K562 (cell line): ENCODE measurements at regions not wholly inside any gene's neighbourhood (a gene's known extent, or its start where the extent isn't known, plus 50 kb on each side); places are given as distances from the start of the nearest gene placed in this dataset.

Experiments used
- ATAC-seq: fragments of 200-7000 bp; cut with Tn5 transposase; 3 replicates; pipeline ENCODE4 v1.9.1; 2020; ENCODE audit warnings: moderate library complexity
- BruUV-seq: library from RNA; stranded (reverse); fragments of 400-500 nt; replicated peaks from 2 replicates; lab custom pipeline; 2021; lab: Mats Ljungman, UMichigan
- CTCF ChIA-PET: fragments of 300-600 bp; formaldehyde crosslinking; extraction: SDS; loops from one replicate; lab custom pipeline; 2021; ENCODE audit warnings: low intra/inter-chr PET ratio; lab: Yijun Ruan, JAX
- POLR2A ChIA-PET: fragments of 300-600, 350-650 bp; sonication (Branson Sonifier 250); formaldehyde crosslinking; extraction: SDS; loops from one replicate; lab custom pipeline; 2021; ENCODE audit warnings: antibody characterized with exemption, inconsistent platforms; lab: Yijun Ruan, JAX
- DNase-seq, 4 experiments: peaks; one replicate each; pipeline versions ENCODE4 v3.0.0 to v3.0.0-alpha.2; 2011 to 2018; ENCODE audit warnings: low spot score in 3 of 4, mixed read lengths in 3 of 4; ENCODE audit errors: extremely low read depth in 1 of 4
- FAIRE-seq: peaks from 2 replicates; lab custom pipeline; 2011; peaks lifted over from hg19 to GRCh38; lab: Jason Lieb, UNC
- H2AFZ ChIP-seq: 2 replicates; pipeline ENCODE4 v1.6.0; 2011; ENCODE audit warnings: low read depth, low read length, control low read depth, inconsistent platforms
- H3K27ac ChIP-seq: fragments of 200-600 bp; 3 replicates; pipeline ENCODE4 v1.8.0; 2011; ENCODE audit warnings: low read depth, mild to moderate bottlenecking, control low read depth, inconsistent platforms, low read length, moderate library complexity, mixed read lengths; ENCODE audit errors: extremely low read depth
- H3K27me3 ChIP-seq, 2 experiments: fragments of 300-600 bp in 1 of 2; 2 replicates in 1 of 2; 3 replicates in 1 of 2; pipeline versions ENCODE4 v1.6.0 to v1.8.0; 2011; ENCODE audit warnings: inconsistent platforms in 2 of 2, low read length in 2 of 2, mild to moderate bottlenecking in 1 of 2, mixed read lengths in 1 of 2, moderate library complexity in 1 of 2; ENCODE audit not compliant: control insufficient read depth in 2 of 2, insufficient read depth in 2 of 2
- H3K36me3 ChIP-seq: fragments of 300-600 bp; 3 replicates; pipeline ENCODE4 v1.8.0; 2011; ENCODE audit warnings: mild to moderate bottlenecking, low read length, inconsistent platforms; ENCODE audit not compliant: control insufficient read depth, insufficient read depth
- H3K4me1 ChIP-seq, 2 experiments: fragments of 200-600 bp in 1 of 2; replicated peaks in 1 of 2; 2 replicates in 1 of 2; 3 replicates in 1 of 2; pipeline versions ENCODE4 v1.5.1 to v1.8.0; 2011; ENCODE audit warnings: inconsistent platforms in 2 of 2, low read length in 2 of 2, mild to moderate bottlenecking in 1 of 2, mixed read lengths in 1 of 2, moderate library complexity in 1 of 2; ENCODE audit not compliant: control insufficient read depth in 2 of 2, insufficient read depth in 2 of 2
- H3K4me2 ChIP-seq: 2 replicates; pipeline ENCODE4 v1.6.1; 2011; ENCODE audit warnings: low read length, control low read depth, inconsistent platforms, mixed read lengths; ENCODE audit not compliant: insufficient read depth
- H3K4me3 ChIP-seq: fragments of 200-600 bp; sonication (generic), shearing (Covaris generic); 2 replicates; pipeline ENCODE4 v1.5.1; 2016; ENCODE audit warnings: control low read depth, inconsistent platforms
- H3K79me2 ChIP-seq: fragments of 200-600 bp; 3 replicates; pipeline ENCODE4 v1.8.0; 2011; ENCODE audit warnings: low read length, inconsistent platforms; ENCODE audit not compliant: control insufficient read depth, insufficient read depth
- H3K9ac ChIP-seq, 2 experiments: 2 replicates each; pipeline versions ENCODE4 v1.6.0 to v1.6.1; 2011; ENCODE audit warnings: low read depth in 2 of 2, low read length in 2 of 2, control low read depth in 1 of 2, inconsistent platforms in 1 of 2, mild to moderate bottlenecking in 1 of 2, mixed read lengths in 1 of 2; ENCODE audit not compliant: insufficient read depth in 1 of 2
- H3K9me1 ChIP-seq: one replicate; pipeline ENCODE4 v1.6.0; 2011; ENCODE audit warnings: inconsistent platforms, mild to moderate bottlenecking, low read length, moderate library complexity; ENCODE audit not compliant: control insufficient read depth, insufficient read depth
- H3K9me3 ChIP-seq: replicated peaks from 2 replicates; pipeline ENCODE4 v1.5.1; 2011; ENCODE audit warnings: low read depth, low read length, inconsistent platforms; ENCODE audit not compliant: control insufficient read depth, insufficient read depth
- H4K20me1 ChIP-seq: replicated peaks from 2 replicates; pipeline ENCODE4 v1.6.1; 2011; ENCODE audit warnings: low read length, inconsistent platforms, mixed read lengths; ENCODE audit not compliant: control insufficient read depth, insufficient read depth
- BDP1 ChIP-seq: IDR thresholded peaks from 3 replicates; pipeline ENCODE4 v1.6.1; 2011; ENCODE audit not compliant: insufficient read length, insufficient read depth
- CTCFL ChIP-seq: IDR thresholded peaks from 2 replicates; pipeline ENCODE4 v1.6.1; 2011; ENCODE audit warnings: borderline replicate concordance, low read depth, mild to moderate bottlenecking, moderate library complexity, low read length; ENCODE audit not compliant: insufficient read depth, poor library complexity, severe bottlenecking
- EP300 ChIP-seq: IDR thresholded peaks from 2 replicates; pipeline ENCODE4 v1.6.1; 2012; ENCODE audit warnings: low read length, improper control_type of control experiment
- JUN ChIP-seq, 2 experiments: sonication (generic) in 1 of 2; formaldehyde crosslinking in 1 of 2; IDR thresholded peaks; 2 replicates each; pipeline versions ENCODE4 v1.6.1 to v1.8.0; 2012 to 2022; ENCODE audit warnings: borderline replicate concordance in 2 of 2, mild to moderate bottlenecking in 2 of 2, improper control_type of control experiment in 1 of 2, low read depth in 1 of 2, low read length in 1 of 2, missing genetic modification reagents in 1 of 2
- KDM5B ChIP-seq: fragments of 200-600 bp; sonication (generic); IDR thresholded peaks from 2 replicates; pipeline ENCODE4 v1.6.1; 2012; ENCODE audit warnings: low read depth, mild to moderate bottlenecking, moderate library complexity, low read length, control low read depth, inconsistent platforms; ENCODE audit not compliant: insufficient replicate concordance
- KLF10 ChIP-seq: fragments of 250-450 bp; sonication (Bioruptor Pico); IDR thresholded peaks from 2 replicates; pipeline ENCODE4 v1.6.1; 2021; ENCODE audit warnings: matching md5 sums
- MCM7 ChIP-seq, 2 experiments: fragments of 450-650 bp; IDR thresholded peaks; 2 replicates each; pipeline ENCODE4 v1.6.1; 2016 to 2018
- MEF2A ChIP-seq: IDR thresholded peaks from 2 replicates; pipeline ENCODE4 v1.6.1; 2011; ENCODE audit warnings: low read depth, mild to moderate bottlenecking, low read length, moderate library complexity; ENCODE audit not compliant: control insufficient read depth
- NKRF ChIP-seq: fragments of 450-650 bp; IDR thresholded peaks from 2 replicates; pipeline ENCODE4 v1.6.1; 2016; ENCODE audit warnings: borderline replicate concordance
- RHOXF2B ChIP-seq: fragments of 250-450 bp; sonication (Bioruptor Pico); conservative IDR thresholded peaks from 2 replicates; pipeline ENCODE4 v1.5.1; 2021
- STAT5B ChIP-seq: fragments of 250-450 bp; sonication (Bioruptor Pico); IDR thresholded peaks from 2 replicates; pipeline ENCODE4 v1.8.0; 2021; ENCODE audit warnings: mild to moderate bottlenecking, inconsistent platforms
- TAL1 ChIP-seq: fragments of 450-650 bp; IDR thresholded peaks from 2 replicates; pipeline ENCODE4 v1.6.1; 2016; ENCODE audit warnings: mild to moderate bottlenecking
- TCFL5 ChIP-seq: fragments of 250-450 bp; sonication (Bioruptor Pico); conservative IDR thresholded peaks from 2 replicates; pipeline ENCODE4 v1.6.1; 2021; ENCODE audit warnings: mild to moderate bottlenecking, moderate library complexity, matching md5 sums
- ZNF24 ChIP-seq: fragments of 450-650 bp; IDR thresholded peaks from 2 replicates; pipeline ENCODE4 v1.6.1; 2016
- ZNF551 ChIP-seq: fragments of 250-450 bp; sonication (Bioruptor Pico); IDR thresholded peaks from 2 replicates; pipeline ENCODE4 v1.5.0; 2021; ENCODE audit warnings: mild to moderate bottlenecking, moderate library complexity
- ZNF696 ChIP-seq: fragments of 250-450 bp; sonication (Bioruptor Pico); conservative IDR thresholded peaks from 2 replicates; pipeline ENCODE4 v1.4.0; 2020; ENCODE audit warnings: mild to moderate bottlenecking, moderate library complexity
- ZNF740 ChIP-seq, 3 experiments: fragments of 200-800 bp in 1 of 3; sonication (Bioruptor generic) in 1 of 3; sonication (generic) in 1 of 3; formaldehyde crosslinking in 1 of 3; IDR thresholded peaks; 2 replicates each; pipeline versions ENCODE4 v1.6.1 to v1.8.0; 2016 to 2022; ENCODE audit warnings: mild to moderate bottlenecking in 2 of 3, missing compliant biosample characterization in 2 of 3, missing genetic modification characterization in 2 of 3, missing genetic modification reagents in 1 of 3
- WGBS: fragments of 100-300 bp; shearing (Covaris generic); methylation state at CpG from one replicate; pipeline ENCODE4 v1.1.6; 2016; ENCODE audit warnings: low coverage, mixed read lengths; ENCODE audit not compliant: insufficient coverage; ENCODE audit errors: missing lambda C conversion rate; 5-methylcytosine and 5-hydroxymethylcytosine counted together
- in situ Hi-C: fragments of 300-500 bp; cut with MboI; formaldehyde crosslinking; loops from 4 replicates; pipeline ENCODE4 v1.15.0; 2018; ENCODE audit warnings: inconsistent platforms, mixed read lengths
- intact Hi-C: fragments of 100-400 bp; cut with micrococcal nuclease; formaldehyde crosslinking; loops from 2 replicates; pipeline ENCODE4 v1.14.2; 2022

GRCh38 chr10:121079226-121079625, 228.1 kb downstream of the WDR11 start:
- intact Hi-C loops, result no loop called here
- DNase-seq, result no peak
- Histone ChIP-seq H3K4me2 (no peak overlapping the region), H3K4me3 (no peak overlapping the region), H3K4me1 (no peaks in the 10 kb centered on the region), H3K27ac (no peak overlapping the region), H4K20me1 (no peaks in the 10 kb centered on the region; the same call in 1 of the 2 replicates)
- 0% methylated on average over 5 of the region's 6 CpGs for WGBS
- CTCF ChIA-PET, result no interaction called here
- TF ChIP-seq RHOXF2B (CRISPR knock-in tag) (no peak), EP300 (no peak), KLF10 (no peak), JUN (IDR thresholded peaks at IDR 0.05; ENCODE audit: borderline replicate concordance, low read depth, low read length) (no peak), JUN (CRISPR knock-in tag; IDR thresholded peaks at IDR 0.05; ENCODE audit: borderline replicate concordance) (no peak), KDM5B (no peak), TCFL5 (no peak), ZNF551 (CRISPR knock-in tag) (no peak), STAT5B (no peak), MCM7 (IDR thresholded peaks at IDR 0.05) (no peak), ZNF24 (no peak), ZNF740 (CRISPR knock-in tag; IDR thresholded peaks at IDR 0.05) (no peak), ZNF740 (tag; IDR thresholded peaks at IDR 0.05) (no peak), ZNF696 (CRISPR knock-in tag) (no peak), NKRF (no peak), MEF2A (no peak), CTCFL (no peak), TAL1 (no peak), BDP1 (no peak)
- TF ChIP-seq, all 486 proteins: peak for 0
- POLR2A ChIA-PET, result no interaction called here
- no peaks in the 10 kb centered on the region for H3K9me3 ChIP-seq
- no peaks in the 10 kb centered on the region for H3K36me3 ChIP-seq
- in situ Hi-C loops, result no loop called here
- H3K79me2 ChIP-seq, result no peaks in the 10 kb centered on the region
- no peaks in the 10 kb centered on the region for H3K9me1 ChIP-seq
- ATAC-seq (no peak), FAIRE-seq (no peak)
- no TSS peak for BruUV-seq
- no peak overlapping the region for H3K9ac ChIP-seq
- H2AFZ ChIP-seq, result no peak overlapping the region
- H3K27me3 ChIP-seq, result peaks cover 0 to 16% of the 10 kb centered on the region in 2 experiments; a peak in 1 of 5 replicates
